ENCODE measurements at regions not wholly inside any gene's neighbourhood (a gene's known extent, or its start where the extent isn't known, plus 50 kb on each side); places are given as distances from the start of the nearest gene placed in this dataset.

GRCh38 chr5:143691945-143692290 is 120.0 kb upstream of the HMHB1 start:
- TF ChIP-seq, protein P1, sequence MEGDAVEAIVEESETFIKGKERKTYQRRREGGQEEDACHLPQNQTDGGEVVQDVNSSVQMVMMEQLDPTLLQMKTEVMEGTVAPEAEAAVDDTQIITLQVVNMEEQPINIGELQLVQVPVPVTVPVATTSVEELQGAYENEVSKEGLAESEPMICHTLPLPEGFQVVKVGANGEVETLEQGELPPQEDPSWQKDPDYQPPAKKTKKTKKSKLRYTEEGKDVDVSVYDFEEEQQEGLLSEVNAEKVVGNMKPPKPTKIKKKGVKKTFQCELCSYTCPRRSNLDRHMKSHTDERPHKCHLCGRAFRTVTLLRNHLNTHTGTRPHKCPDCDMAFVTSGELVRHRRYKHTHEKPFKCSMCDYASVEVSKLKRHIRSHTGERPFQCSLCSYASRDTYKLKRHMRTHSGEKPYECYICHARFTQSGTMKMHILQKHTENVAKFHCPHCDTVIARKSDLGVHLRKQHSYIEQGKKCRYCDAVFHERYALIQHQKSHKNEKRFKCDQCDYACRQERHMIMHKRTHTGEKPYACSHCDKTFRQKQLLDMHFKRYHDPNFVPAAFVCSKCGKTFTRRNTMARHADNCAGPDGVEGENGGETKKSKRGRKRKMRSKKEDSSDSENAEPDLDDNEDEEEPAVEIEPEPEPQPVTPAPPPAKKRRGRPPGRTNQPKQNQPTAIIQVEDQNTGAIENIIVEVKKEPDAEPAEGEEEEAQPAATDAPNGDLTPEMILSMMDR (IDR thresholded peaks at IDR 0.05): no peak
- no peak for TF ChIP-seq POLR2AphosphoS5 (IDR thresholded peaks at IDR 0.05; ENCODE audit: insufficient read depth in 1 of 2, low read depth in 1 of 2)
- no peak for TF ChIP-seq POLR2A (IDR thresholded peaks at IDR 0.05)
